Activated CD4-positive, alpha-beta T cell treated with anti-CD3 and anti-CD28 coated beads, Interleukin-2, Interleukin-4, amounts not matched to agents 100 ng/mL and 50 ng/mL, durations not matched to agents 16 hours and 8 hours (primary cell): ENCODE measurements at regions not wholly inside any gene's neighbourhood (a gene's known extent, or its start where the extent isn't known, plus 50 kb on each side); places are given as distances from the start of the nearest gene placed in this dataset.

ENCODE experiments used
- DNase-seq: peaks from one replicate; pipeline ENCODE4 v3.0.0-alpha.2; 2020; ENCODE audit warnings: low spot score

DNA sequence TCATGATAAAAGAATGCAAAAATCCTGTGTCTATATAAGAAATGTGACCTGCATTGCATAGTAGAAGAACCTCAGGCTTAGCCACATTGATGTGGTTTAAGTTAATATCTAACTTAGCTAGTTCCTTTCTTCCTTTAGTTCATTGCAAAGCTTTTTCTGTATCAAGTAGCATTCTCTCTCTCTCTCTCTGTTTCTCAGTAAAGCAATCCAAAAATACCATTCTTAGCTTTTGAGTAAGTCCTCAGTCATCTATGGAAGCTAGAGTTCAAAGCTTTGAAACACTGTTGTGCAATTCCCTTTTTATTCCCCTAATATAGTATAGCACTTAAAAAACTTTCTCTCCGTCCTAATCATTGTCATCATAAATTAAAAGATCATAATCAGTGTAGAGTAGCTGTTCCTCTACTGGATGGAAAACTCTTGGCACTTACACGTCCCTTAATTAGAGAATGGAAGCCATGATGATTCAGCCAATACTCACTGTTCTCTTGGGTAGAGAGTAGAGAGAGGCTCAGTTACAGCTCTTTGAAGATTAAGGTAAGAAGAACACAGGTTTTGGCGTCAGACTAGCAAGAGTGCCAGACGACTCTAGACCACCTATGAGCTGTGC, 350.3 kb upstream of the LYPLAL1 start:
- DNase-seq, result no peak

DNA sequence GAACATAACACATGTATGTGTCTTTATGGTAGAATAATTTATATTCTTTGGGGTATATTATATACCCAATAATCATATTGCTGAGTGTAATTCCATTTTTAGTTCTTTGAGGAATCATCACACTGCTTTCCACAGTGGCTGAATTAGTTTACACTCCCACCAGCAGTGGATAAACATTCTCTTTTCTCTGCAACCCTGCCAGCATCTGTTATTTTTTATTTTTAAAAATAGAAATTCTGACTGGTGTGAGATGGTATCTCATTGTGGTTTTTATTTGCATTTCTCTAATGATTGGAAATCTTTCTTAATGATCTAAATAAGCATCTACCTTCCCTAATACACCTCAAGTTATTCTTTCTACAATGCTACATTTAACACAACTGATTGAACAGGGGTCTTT, 346.2 kb upstream of the LYPLAL1 start:
- no peak for DNase-seq

- DNase-seq, result no peak
Measured at GRCh38 chr1:218828125-218828650, 345.5 kb upstream of the LYPLAL1 start.

- no peak for DNase-seq
Measured at GRCh38 chr1:218829097-218829496, 344.6 kb upstream of the LYPLAL1 start.

DNA sequence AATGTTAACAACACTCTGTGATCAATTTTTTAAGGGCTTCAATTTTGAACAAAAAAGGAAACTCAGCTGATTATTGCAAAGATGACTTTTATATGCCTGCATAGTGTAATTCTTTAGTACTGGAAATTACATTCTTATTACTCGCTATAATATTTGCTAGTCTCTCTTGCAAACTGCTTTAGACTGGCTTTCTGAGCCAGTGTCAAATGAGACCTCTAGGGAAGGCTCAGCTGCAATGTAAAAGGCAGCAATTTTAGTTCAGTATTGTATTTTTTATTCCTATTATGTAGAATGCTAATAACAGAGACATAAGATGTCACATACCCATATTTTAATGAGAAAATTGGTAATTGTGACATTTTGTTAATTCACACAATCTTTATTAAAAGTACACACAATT, 338.1 kb upstream of the LYPLAL1 start:
- no peak for DNase-seq

- DNase-seq, result no peak
Measured at GRCh38 chr1:218836264-218836663, 337.4 kb upstream of the LYPLAL1 start.

DNA sequence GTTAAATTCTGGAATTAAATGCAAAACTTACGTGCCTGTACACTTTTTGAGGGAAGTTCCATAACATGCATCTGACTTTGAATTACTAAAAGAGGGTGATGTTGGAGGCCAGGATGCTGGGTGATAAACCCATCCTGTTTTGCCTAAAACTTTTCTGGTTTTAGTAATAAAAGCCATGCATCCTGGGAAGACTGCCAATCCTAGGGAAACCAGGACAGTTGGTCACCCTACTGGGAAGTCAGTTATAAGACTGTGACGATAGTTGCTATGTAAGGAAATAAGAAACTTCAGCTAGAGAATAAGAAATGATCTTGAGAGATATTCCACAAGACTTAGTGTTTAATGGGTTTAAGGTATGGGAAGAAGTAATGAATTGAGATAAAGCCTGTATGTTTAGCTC, 336.6 kb upstream of the LYPLAL1 start:
- no peak for DNase-seq

GRCh38 chr1:218845589-218845988, 328.1 kb upstream of the LYPLAL1 start:
- DNase-seq, result no peak

DNA sequence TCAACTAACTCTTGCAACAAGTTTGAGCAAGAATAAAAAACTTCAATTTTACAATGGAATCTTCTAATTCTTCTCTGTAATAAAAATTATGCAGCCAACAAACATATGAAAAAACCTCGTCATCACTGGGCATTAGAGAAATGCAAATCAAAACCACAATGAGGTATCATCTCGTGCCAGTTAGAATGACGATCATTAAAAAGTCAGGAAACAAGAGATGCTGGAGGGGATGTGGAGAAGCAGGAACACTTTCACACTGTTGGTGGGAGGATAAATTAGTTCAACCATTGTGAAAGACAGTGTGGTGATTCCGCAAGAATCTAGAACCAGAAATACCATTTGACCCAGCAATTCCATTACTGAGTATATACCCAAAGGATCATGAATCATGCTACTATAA, 327.5 kb upstream of the LYPLAL1 start:
- no peak for DNase-seq

GRCh38 chr1:218847089-218847768, 326.4 kb upstream of the LYPLAL1 start:
- no peak for DNase-seq

- DNase-seq, result no peak
Measured at GRCh38 chr1:218848009-218848408, 325.7 kb upstream of the LYPLAL1 start.

DNA sequence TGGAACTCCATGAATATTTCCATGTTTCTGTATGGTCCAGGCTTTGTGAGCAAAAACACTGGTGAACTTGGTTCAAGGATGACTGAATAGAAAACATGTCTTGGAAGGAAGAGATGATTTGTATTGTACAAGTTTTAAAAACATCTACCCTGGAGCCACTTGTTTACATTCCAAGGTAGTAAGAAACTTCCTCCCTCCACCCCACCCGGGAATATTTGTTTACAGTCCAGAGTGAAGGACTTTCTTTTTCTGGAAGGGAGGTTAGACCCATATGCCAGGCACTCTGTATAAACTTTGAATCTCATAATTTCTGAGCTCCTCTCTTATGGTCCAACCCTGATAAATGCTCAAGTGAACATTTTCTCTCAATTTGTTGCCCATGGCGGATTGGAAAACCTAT, 323.3 kb upstream of the LYPLAL1 start:
- no peak for DNase-seq

GRCh38 chr1:218851586-218851985, 322.1 kb upstream of the LYPLAL1 start:
- no peak for DNase-seq

GRCh38 chr1:218852527-218852926, 321.2 kb upstream of the LYPLAL1 start:
- no peak for DNase-seq

DNA sequence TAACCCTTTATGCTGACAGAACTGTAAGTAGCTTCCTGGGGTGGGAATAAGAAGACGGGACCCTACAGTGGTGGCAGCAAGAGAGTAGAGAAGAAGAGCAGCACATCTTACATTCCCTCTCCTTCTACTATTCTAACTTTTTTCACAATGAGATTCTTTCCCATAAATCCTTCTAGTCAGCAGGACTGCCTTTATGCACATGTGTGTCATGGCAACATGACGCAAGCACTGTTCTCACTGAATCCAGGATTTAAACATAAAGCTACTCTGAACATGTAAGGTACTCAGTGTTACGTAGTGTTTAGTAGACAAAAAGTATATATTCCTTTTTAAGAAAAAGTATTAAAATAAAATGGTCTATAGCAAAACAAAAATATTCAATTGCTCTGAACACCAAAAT, 309.7 kb upstream of the LYPLAL1 start:
- DNase-seq, result no peak

DNA sequence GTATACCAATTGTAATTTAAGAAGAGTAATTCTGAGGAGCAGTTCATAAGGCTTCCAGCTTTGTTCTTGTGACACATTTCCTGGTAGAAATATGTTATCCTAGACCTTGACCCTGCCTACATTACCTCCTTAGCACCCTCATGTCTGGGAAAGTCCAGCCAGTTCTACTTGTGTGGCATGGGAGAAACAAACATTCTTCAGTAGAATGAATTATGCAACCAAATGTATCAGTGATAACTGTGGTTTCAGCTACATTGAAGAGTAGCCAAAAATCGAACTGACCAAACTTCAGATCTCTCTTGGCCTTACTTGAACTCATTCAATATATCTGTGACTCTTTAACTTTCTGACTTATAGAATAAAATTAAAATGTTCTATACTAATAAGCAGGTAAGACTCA, 308.1 kb upstream of the LYPLAL1 start:
- DNase-seq, result no peak

DNA sequence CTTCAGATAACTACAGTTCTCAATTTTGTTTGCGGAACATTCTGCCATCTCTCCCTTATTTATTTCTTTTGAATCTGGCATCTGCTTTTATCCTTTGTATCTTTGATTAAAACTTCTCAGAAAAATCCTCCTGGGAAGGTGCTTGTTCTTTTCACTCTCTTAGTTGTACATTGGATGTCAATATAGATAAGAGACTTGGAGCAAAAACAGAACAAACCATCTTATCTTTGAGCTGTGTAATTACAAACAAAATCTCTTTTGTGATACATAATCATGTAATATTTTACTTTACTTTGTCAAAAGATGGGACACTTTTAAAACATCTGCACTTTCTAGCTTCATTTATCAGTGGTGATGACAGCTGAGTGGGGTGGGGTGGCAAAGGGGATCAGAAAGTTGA, 307.2 kb upstream of the LYPLAL1 start:
- DNase-seq, result no peak

DNA sequence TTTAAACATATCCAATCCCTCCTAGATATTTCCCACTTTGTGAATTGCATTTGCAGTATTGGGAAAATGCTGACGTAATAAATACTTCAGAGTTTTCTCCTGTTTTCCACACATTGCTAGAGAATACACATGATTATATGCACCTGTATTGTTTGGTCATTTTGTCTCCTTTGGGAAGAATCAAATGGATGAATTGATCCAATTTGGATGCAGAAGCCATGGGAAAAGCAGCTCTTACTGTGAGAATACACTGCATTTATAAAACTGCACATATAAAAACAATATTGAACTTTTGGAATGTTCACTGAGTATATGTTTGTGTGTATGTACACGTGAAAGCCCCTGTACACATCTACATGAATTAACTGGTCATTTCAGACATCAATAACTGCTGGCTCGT, 306.6 kb upstream of the LYPLAL1 start:
- DNase-seq, result no peak

DNA sequence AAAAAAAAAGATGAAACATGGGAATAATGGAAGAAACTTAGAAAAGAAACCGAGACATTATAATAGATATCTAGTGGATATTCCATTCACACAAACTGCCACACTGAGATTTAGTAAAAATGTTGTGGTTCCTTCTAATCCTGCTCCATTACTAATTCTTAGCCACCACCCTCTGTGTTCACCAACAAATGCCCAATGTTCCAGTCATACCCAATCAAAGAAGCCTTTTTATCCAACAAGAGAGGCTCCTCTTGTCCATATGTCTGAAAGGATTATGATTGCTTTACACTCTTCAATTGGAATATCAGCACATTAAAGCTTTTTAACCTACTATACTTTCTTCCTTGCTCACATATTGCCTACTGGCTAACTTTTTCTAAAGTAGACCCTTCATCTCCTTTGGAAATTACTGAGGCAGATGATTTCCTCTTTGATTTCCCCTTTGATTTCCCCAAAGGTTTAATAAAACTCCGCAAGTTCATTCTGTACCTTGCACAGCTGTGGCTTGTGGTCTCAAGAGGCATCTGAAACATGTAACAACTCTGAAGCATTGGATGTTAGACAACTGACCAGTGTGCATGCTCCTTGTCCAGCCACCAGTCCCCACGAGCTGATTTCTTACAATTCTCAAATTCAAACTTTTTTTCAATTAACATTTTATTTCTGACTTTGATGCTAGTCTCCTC, 305.6 kb upstream of the LYPLAL1 start:
- no peak for DNase-seq

DNA sequence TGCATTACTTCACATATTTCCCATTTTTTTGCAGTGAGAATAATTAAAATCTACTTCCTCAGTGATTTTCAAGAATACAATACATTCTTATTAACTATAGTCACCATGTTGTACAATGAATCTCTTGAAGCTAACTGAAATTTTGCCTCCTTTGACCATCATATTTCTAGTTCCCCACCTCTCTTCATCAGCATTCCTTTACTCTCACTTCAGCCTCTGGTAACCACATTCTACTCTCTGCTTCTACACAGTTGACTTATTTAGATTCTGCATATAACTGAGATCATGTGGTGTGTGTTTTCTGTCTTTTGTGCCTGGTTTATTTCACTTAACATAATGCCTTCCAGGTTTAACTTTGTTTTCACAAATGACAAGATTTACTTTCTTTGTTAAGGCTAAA, 304.4 kb upstream of the LYPLAL1 start:
- no peak for DNase-seq

DNA sequence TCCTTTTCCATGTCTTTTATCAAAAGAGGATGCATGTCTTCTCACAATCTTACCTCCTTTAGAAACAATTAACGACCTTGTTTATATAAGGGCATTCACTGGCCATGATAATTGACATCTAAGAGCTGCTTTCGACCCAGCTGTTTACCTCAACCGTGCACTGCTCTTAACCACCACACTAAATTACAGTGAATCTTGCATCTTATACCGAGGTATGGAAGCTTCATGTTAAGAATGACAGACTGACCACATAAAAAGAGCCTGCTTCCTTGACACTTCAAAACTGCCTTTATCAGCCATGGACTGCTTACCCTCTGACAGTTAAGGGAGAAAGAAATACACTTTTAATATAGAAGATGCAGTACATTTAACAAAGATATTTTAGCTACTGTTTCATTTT, 301.7 kb upstream of the LYPLAL1 start:
- DNase-seq, result no peak

- no peak for DNase-seq
Measured at GRCh38 chr1:218872928-218873327, 300.8 kb upstream of the LYPLAL1 start.

DNA sequence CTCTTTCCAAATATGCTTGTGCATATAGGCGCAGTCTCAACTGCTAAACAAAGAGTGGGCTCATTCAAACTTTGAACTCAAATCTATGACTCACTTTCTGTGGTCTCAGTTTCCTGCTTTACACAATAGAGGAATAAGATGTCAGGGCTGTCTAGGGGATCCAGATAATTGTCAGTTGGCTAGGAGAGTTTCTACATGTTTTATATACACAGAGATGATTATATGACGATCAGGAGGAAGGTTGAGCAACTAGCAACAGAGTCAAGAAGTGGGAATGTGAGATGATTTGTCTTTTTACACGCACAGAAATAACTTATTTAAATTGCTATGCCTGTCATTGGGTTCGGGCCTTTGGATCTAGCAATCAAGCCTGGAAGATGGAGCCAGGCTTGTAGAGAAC, 299.4 kb upstream of the LYPLAL1 start:
- DNase-seq, result no peak
